ENCODE measurements at regions not wholly inside any gene's neighbourhood (a gene's known extent, or its start where the extent isn't known, plus 50 kb on each side); places are given as distances from the start of the nearest gene placed in this dataset.

DNA sequence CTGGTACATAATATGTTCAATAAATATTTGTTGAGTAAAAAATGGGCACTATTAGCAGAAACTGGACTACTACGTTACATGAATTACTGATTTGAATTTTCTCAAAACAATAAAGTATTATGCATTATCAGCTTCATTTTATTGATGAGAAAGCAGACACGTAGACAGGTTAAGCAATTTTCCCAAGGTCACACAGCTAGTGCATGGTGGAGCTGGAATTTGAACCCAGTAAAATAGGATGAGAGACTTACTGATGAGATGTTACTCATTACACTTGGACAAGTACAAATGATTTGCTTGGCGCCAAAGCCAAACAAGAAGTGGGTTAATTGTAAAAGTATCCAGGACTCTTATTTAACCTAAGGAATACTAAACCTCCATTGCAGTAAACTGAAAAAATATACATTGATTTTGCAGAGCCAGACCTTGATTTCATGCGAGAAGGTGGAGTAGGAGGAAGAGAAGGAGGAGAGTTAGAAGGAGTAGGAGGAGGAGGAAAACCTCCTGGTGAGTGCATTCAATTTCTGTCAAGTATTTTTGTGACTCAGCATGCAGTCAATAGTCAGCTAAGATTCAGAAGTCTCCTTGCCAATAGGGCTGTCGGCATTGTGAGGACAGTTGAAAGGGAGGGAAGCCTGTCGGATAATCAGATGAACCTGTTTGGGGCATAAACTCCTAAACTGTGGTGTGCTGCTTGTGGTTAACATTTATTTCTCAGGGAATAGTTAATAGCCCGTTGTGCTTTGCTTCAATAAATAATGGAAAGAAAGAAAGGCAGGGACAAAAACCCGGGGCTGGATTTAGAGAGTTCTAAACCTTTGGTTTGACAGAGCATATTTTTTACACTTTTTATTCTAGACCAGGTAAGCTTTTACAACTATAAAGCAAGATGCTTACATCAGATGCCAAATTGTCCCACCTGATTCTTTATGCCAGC lies 77.0 kb upstream of the TACR1 start:
- H3K4me1 ChIP-seq (replicated peaks): peaks cover 26% of the 10 kb centered on the region
- H3K27me3 ChIP-seq (replicated peaks): no peaks in the 10 kb centered on the region
- peak; percentile 51 to 62 for DNase-seq (ENCODE audit: low read depth in 1 of 2, low spot score in 2 of 2)
- H3K4me3 ChIP-seq: peak overlapping the region; percentile 8; the same call in 1 of the 2 replicates
- no peaks in the 10 kb centered on the region for H3K9me3 ChIP-seq (replicated peaks)
- H3K36me3 ChIP-seq: peaks cover 12% of the 10 kb centered on the region
- peak overlapping the region; percentile 59 for H3K27ac ChIP-seq

DNA sequence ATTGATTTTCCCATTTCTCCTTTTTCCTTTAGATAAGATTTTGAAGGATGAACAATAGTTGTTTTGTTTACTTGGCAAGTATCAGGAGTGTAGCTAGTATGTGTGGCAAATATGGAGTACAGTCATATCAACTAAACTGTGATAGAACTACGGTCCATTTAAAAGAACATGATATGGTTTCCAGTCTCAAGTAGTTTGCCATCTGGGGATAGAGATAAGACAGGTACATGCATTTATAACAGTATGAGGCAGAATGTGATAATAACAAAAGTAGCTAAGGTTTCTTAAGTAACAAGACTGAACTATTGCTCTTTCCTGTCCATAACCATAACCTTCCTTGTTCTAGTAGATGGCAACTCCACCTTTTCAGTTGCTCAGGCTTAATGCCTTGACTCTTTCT lies 75.6 kb upstream of the TACR1 start:
- H3K4me1 ChIP-seq (replicated peaks): peaks cover 26% of the 10 kb centered on the region
- H3K27ac ChIP-seq: no peak overlapping the region
- H3K9me3 ChIP-seq (replicated peaks): no peaks in the 10 kb centered on the region
- no peak for DNase-seq (ENCODE audit: low read depth in 1 of 2, low spot score in 2 of 2)
- no peaks in the 10 kb centered on the region for H3K27me3 ChIP-seq (replicated peaks)
- H3K4me3 ChIP-seq: no peak overlapping the region
- peaks cover 12% of the 10 kb centered on the region for H3K36me3 ChIP-seq

DNA sequence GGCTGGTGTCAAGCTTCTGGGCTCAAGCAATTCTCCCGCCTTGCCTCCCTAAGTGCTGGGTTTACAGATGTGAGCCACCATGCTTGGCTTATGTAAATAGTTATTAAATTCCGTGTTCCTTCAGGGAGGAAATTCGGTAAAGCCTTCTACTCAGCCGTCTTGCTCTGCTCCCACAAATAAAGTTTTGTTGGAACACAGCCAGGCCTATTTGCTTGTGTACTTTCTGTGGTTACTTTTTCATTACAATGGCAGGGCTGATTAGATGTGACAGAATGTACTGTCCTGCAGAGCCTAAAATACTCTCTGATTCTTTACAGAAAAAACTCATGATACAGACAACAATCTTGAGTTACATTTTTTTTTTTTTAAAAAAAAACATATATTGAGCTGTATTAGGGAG lies 68.8 kb upstream of the TACR1 start:
- H3K27ac ChIP-seq: no peak overlapping the region
- H3K27me3 ChIP-seq (replicated peaks): no peaks in the 10 kb centered on the region
- H3K9me3 ChIP-seq (replicated peaks): no peaks in the 10 kb centered on the region
- H3K4me3 ChIP-seq: no peak overlapping the region
- peaks cover 16% of the 10 kb centered on the region for H3K4me1 ChIP-seq (replicated peaks)
- peak; percentile 53 to 74 for DNase-seq (ENCODE audit: low read depth in 1 of 2, low spot score in 2 of 2)
- 0 out of 2 replicates have a peak, but pooled peaks cover 3% of the 10 kb centered on the region for H3K36me3 ChIP-seq

DNA sequence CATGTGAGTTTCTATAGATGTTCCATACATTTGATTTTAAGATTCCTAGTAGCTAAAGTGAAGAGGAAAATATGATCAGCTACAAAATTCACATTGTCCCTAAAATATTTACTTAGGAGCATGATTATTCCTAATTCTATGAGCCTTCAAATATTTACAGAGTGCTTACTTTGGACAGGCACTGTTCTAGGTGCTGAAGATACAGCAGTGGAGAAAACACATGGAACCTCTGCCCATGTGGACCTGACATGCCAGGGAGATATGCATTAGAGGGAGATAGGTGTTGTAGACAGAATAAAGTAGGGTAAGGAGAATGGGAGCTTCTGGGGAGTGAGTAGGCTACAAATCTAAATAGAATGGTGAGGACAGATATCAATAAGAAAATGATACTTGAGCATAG lies 62.6 kb upstream of the TACR1 start:
- Histone ChIP-seq H3K9me3 (replicated peaks) (peaks cover 9% of the 10 kb centered on the region), H3K27me3 (replicated peaks) (no peaks in the 10 kb centered on the region), H3K4me3 (no peak overlapping the region), H3K4me1 (replicated peaks) (no peaks in the 10 kb centered on the region), H3K36me3 (peaks cover 9% of the 10 kb centered on the region; the same call in 1 of the 2 replicates), H3K27ac (no peak overlapping the region)
- DNase-seq (ENCODE audit: low read depth in 1 of 2, low spot score in 2 of 2): no peak

DNA sequence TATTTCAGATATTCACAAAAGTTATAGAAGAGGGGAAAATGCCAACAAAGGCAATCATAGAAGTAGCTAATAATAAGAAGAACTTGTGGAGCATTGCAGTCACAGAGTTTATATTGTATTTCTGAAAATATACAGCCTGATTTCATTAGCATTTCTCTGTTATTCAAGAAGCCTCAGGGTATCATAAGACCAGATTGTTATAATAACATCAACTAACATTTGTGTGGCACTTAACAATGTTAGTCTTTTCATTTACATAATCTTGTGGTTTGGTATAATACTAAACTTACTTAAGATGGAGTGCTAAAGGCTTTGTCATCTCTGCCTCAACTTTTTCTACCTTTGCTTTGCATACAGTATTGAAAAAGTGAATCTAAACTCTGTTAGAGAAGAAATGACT lies 61.6 kb upstream of the TACR1 start:
- Histone ChIP-seq H3K4me1 (replicated peaks) (no peaks in the 10 kb centered on the region), H3K27ac (no peak overlapping the region), H3K9me3 (replicated peaks) (peaks cover 9% of the 10 kb centered on the region), H3K27me3 (replicated peaks) (no peaks in the 10 kb centered on the region), H3K36me3 (peaks cover 9% of the 10 kb centered on the region; the same call in 1 of the 2 replicates), H3K4me3 (no peak overlapping the region)
- no peak for DNase-seq (ENCODE audit: low read depth in 1 of 2, low spot score in 2 of 2)

DNA sequence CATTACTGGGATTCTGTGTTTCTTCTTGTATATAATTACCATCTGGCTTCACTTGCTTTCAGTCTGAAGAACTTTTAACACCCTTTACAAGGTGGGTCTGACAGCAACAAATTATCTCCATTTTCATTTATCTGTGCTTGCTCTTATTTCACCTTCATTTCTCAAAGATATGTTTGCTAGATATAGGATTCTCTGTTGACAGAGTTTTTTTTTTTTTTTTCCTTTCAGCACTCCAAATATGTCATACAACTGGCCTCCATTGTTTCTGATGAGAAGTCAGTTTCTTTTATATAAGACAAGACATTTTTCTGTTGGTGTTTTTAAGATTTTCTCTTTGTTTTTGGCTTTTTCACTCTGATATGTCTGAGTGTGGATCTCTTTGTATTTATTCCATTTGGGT lies 59.3 kb upstream of the TACR1 start:
- Histone ChIP-seq H3K4me3 (no peak overlapping the region), H3K4me1 (replicated peaks) (no peaks in the 10 kb centered on the region), H3K9me3 (replicated peaks) (peaks cover 9% of the 10 kb centered on the region), H3K27me3 (replicated peaks) (no peaks in the 10 kb centered on the region), H3K36me3 (peaks cover 9% of the 10 kb centered on the region; the same call in 1 of the 2 replicates), H3K27ac (no peak overlapping the region)
- DNase-seq (ENCODE audit: low read depth in 1 of 2, low spot score in 2 of 2): no peak

DNA sequence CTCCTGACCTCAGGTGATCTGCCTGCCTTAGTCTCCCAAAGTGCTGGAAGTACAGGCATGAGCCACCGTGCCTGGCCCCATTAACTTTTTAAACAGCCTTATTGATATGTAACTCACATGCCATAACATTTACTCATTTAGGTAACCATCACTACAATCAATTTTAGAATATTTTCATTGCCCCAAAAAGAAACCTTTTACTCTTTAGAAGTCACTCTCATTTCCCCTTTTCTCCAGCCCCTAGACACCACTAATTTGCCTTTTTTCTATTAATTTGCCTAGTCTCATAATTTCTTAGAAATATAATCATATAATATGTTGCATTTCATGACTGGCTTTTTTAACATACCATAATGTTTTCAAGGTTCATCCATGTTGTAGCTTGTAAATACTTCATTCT lies 57.2 kb upstream of the TACR1 start:
- no peaks in the 10 kb centered on the region for H3K4me1 ChIP-seq (replicated peaks)
- no peak overlapping the region for H3K4me3 ChIP-seq
- no peaks in the 10 kb centered on the region for H3K27me3 ChIP-seq (replicated peaks)
- H3K27ac ChIP-seq: no peak overlapping the region
- no peak for DNase-seq (ENCODE audit: low read depth in 1 of 2, low spot score in 2 of 2)
- H3K9me3 ChIP-seq (replicated peaks): peaks cover 9% of the 10 kb centered on the region
- 0 out of 2 replicates have a peak, but pooled peaks cover 6% of the 10 kb centered on the region for H3K36me3 ChIP-seq

DNA sequence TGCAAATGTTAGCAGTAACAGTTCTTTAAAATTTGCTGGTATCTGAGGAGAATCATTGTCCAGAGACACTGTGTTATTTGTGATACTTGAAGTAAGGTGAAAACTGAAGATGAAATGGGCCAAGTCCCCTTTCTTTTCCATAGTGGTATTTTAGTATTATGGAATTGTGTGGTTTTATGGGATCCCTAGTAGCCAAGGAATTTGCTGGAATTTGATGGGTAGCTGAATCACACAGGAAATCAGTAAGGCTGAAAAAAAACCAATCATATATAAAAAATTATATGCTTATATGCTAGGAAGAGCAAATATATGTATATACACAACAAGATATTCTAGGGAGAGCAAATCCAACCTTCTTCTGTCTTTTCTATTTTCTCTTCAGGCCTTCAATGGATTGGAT lies 54.2 kb upstream of the TACR1 start:
- H3K9me3 ChIP-seq (replicated peaks): peaks cover 11% of the 10 kb centered on the region

DNA sequence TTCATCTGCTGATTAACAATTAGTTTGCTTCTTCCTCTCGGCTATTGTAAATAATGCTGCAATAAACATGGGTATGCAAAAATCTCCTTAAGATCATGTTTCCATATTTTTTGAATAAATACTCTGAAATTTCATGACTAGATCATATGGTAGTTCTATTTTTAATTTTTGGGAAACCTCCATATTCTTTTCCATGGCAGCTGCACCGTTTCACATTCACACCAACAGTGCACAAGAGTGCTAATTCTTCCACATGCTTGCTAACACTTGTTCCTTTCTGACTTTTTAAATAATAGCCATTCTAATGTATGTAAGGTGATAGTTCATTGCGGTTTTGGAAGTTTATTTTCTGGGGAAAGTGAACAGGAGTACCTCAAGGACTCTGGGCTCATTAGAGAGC lies 52.6 kb upstream of the TACR1 start:
- Histone ChIP-seq H3K4me1 (replicated peaks) (peaks cover 17% of the 10 kb centered on the region), H3K4me3 (no peak overlapping the region)

More for the DNA sequence above, 54.2 kb upstream of the TACR1 start:
- Histone ChIP-seq H3K4me1 (replicated peaks) (peaks cover 5% of the 10 kb centered on the region), H3K36me3 (peaks cover 15% of the 10 kb centered on the region), H3K27me3 (replicated peaks) (no peaks in the 10 kb centered on the region), H3K27ac (no peak overlapping the region), H3K4me3 (no peak overlapping the region)
- DNase-seq (ENCODE audit: low read depth in 1 of 2, low spot score in 2 of 2): no peak

More for the DNA sequence above, 52.6 kb upstream of the TACR1 start:
- H3K36me3 ChIP-seq: peaks cover 15% of the 10 kb centered on the region
- DNase-seq (ENCODE audit: low read depth in 1 of 2, low spot score in 2 of 2): no peak
- peaks cover 8% of the 10 kb centered on the region for H3K9me3 ChIP-seq (replicated peaks)
- no peak overlapping the region for H3K27ac ChIP-seq
- no peaks in the 10 kb centered on the region for H3K27me3 ChIP-seq (replicated peaks)

All from SJSA1 (cell line).